ENCODE measurements at regions not wholly inside any gene's neighbourhood (a gene's known extent, or its start where the extent isn't known, plus 50 kb on each side); places are given as distances from the start of the nearest gene placed in this dataset.

DNA sequence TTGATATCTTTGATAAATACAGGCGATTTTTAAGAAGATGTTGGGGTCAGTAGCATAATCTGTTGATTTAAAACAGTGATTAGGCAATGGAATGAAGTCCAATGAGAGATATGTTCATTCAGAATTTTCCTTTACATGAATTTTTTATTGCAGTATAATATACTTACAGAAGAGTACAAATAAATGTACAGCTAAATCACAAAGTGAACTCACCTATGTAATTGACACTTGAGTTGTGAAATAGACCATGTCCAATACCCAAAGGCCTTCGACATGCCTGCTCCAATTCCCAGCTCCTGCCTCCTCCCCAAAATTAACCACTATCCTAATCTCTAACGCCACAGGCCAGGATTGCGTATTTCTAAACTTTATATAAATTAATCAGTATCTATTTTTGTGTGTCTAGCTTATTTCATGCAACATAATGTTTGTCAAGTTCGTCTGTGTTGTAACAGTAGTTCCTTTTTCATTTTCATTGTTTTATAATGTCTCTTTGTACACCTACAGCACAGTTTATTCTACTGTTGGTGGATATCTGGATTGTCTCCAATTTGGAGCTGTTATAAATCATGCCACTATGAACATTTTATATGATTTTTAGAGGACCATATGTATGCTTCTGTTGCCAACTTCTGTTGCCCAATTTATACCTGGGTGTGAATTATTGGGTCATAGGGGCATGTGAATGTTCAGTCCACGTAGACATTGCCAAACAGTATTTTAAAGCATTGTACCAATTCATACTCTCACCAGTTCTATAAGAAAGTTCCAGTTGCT, 208.3 kb downstream of the TLE1 start:
- Histone ChIP-seq H3K4me1 (ENCODE audit: control insufficient read depth, insufficient read depth, low read length) (peaks cover 3% of the 10 kb centered on the region), H3K4me3 (ENCODE audit: low read length) (no peak overlapping the region), H3K4me2 (ENCODE audit: low read length) (no peak overlapping the region), H3K9me3 (replicated peaks; ENCODE audit: low read length) (no peaks in the 10 kb centered on the region), H3K9ac (ENCODE audit: low read depth, low read length) (no peak overlapping the region), H3K27me3 (ENCODE audit: control insufficient read depth, insufficient read depth, low read length) (no peaks in the 10 kb centered on the region), H3K36me3 (ENCODE audit: insufficient read depth, low read length) (no peaks in the 10 kb centered on the region)

DNA sequence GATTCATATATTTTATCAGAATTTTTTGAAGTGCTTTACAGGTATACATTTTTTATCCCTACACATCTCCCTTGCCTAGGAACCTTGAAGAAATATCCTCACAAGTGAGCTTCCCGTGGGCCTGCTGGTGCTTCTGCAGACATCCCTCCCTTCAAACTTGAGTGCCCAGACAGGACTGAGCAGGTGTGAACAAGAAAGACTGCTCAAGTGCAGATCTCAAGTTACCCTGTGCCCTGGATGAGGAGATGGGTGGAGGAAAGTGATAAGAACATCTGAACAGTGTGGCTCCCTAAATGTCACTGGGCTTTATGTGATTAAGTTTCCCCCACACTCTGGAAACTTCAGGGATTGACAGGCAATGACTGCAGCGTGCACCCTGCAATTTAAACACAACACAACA, 209.8 kb downstream of the TLE1 start:
- no peaks in the 10 kb centered on the region for H3K9me3 ChIP-seq (replicated peaks; ENCODE audit: low read length)
- no peak overlapping the region for H3K4me3 ChIP-seq (ENCODE audit: low read length)
- peaks cover 3% of the 10 kb centered on the region for H3K4me1 ChIP-seq (ENCODE audit: control insufficient read depth, insufficient read depth, low read length)
- H3K9ac ChIP-seq (ENCODE audit: low read depth, low read length) = no peak overlapping the region
- H3K36me3 ChIP-seq (ENCODE audit: insufficient read depth, low read length) = no peaks in the 10 kb centered on the region
- H3K4me2 ChIP-seq (ENCODE audit: low read length) = no peak overlapping the region
- no peaks in the 10 kb centered on the region for H3K27me3 ChIP-seq (ENCODE audit: control insufficient read depth, insufficient read depth, low read length)

DNA sequence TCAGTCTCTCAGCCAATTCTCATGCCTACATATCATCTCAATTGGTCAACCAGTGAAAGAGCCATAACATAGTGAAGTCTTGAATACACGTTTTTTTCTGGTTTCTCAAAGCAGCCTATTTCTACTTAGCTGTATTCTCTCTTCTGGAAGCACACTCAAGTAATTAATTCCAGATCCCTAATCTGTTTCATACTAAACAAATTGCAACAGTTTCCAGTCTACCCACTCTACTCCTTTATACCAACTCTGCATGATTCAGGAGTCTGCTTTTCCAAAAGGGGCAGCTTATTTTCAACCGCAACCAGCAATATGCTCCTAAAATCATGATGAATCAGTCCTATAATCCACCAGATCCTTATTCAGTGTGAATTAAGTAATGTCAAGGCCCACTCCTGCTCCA, 211.7 kb downstream of the TLE1 start:
- H3K4me2 ChIP-seq (ENCODE audit: low read length) = no peak overlapping the region
- H3K36me3 ChIP-seq (ENCODE audit: insufficient read depth, low read length) = no peaks in the 10 kb centered on the region
- no peak overlapping the region for H3K4me3 ChIP-seq (ENCODE audit: low read length)
- H3K9me3 ChIP-seq (replicated peaks; ENCODE audit: low read length) = no peaks in the 10 kb centered on the region
- H3K9ac ChIP-seq (ENCODE audit: low read depth, low read length) = no peak overlapping the region
- H3K4me1 ChIP-seq (ENCODE audit: control insufficient read depth, insufficient read depth, low read length) = peaks cover 3% of the 10 kb centered on the region
- no peaks in the 10 kb centered on the region for H3K27me3 ChIP-seq (ENCODE audit: control insufficient read depth, insufficient read depth, low read length)

DNA sequence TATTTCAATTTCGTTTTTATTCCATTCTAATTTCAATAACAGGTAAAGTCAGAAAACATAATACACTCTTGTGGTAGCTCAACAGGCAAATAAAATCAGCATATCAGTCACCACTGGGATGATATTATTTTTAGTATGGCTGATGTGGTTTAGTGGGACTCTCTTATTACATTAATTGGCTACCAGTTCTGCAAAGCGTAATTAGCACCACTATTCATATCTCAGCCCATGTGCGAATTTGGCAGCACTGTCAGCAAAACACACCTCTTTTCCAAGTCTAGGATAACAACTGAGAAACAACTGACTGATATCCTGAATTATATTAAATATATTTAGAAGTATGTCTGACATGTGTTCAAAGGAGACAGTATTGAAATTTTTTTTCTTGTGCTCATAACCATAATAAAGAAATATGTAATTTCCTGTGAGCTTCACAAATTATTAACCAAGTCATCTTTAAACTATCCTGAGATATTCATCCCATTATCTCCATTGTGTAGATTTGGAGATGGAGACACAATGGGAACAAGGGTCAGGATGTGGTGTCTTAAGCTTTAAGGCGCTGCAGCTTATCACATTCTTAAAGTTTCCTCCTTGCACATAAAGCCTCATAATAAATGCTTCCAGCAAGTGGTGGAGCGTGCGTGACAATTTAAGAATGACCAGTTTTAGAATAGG, 212.4 kb downstream of the TLE1 start:
- Histone ChIP-seq H3K27me3 (ENCODE audit: control insufficient read depth, insufficient read depth, low read length) (no peaks in the 10 kb centered on the region), H3K4me1 (ENCODE audit: control insufficient read depth, insufficient read depth, low read length) (peaks cover 3% of the 10 kb centered on the region), H3K4me3 (ENCODE audit: low read length) (no peak overlapping the region), H3K4me2 (ENCODE audit: low read length) (no peak overlapping the region), H3K9me3 (replicated peaks; ENCODE audit: low read length) (no peaks in the 10 kb centered on the region), H3K36me3 (ENCODE audit: insufficient read depth, low read length) (no peaks in the 10 kb centered on the region), H3K9ac (ENCODE audit: low read depth, low read length) (no peak overlapping the region)

DNA sequence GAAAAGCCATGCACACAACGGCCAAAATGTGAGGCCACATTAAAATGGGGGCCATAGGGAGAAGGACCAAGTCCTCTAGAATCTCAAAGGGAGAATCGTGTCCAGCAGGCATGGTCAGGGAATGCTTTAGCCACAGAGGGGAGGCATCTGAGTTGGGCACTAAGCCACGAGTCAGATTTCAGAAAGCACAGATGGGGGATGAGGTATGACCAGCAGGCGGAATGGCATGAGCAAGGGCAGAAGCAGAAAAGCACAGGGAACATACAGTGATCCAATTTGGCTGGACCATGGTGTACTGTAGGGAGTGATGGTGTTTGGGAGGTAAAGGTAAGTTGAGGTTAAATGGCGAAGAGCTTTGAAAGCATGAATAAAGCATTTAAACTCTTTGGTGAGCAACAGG, 214.6 kb downstream of the TLE1 start:
- Histone ChIP-seq H3K9ac (ENCODE audit: low read depth, low read length) (no peak overlapping the region), H3K4me2 (ENCODE audit: low read length) (no peak overlapping the region), H3K9me3 (replicated peaks; ENCODE audit: low read length) (no peaks in the 10 kb centered on the region), H3K4me3 (ENCODE audit: low read length) (no peak overlapping the region), H3K27me3 (ENCODE audit: control insufficient read depth, insufficient read depth, low read length) (no peaks in the 10 kb centered on the region), H3K36me3 (ENCODE audit: insufficient read depth, low read length) (no peaks in the 10 kb centered on the region), H3K4me1 (ENCODE audit: control insufficient read depth, insufficient read depth, low read length) (peaks cover 3% of the 10 kb centered on the region)

DNA sequence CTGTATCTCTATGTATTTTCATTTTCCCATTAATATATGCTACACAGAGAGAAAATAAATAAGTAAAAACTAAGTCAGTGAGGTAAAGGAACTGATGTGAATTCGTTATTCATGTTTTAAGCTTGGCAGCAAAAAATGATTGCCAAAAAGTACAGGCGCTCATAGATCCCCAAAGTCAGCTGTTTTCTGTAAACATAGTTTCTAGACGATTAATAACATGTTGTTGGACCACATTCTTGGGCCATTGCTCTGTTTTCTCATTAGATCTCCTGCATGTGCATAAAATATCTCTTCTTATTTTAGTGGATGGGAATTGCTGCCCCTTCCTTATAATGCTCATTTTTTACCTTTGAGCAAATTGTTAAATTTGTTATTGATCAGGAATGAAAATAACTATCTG, 215.2 kb downstream of the TLE1 start:
- H3K4me3 ChIP-seq (ENCODE audit: low read length) = no peak overlapping the region
- peaks cover 3% of the 10 kb centered on the region for H3K4me1 ChIP-seq (ENCODE audit: control insufficient read depth, insufficient read depth, low read length)
- H3K36me3 ChIP-seq (ENCODE audit: insufficient read depth, low read length) = no peaks in the 10 kb centered on the region
- no peak overlapping the region for H3K4me2 ChIP-seq (ENCODE audit: low read length)
- no peaks in the 10 kb centered on the region for H3K9me3 ChIP-seq (replicated peaks; ENCODE audit: low read length)
- H3K27me3 ChIP-seq (ENCODE audit: control insufficient read depth, insufficient read depth, low read length) = no peaks in the 10 kb centered on the region
- no peak overlapping the region for H3K9ac ChIP-seq (ENCODE audit: low read depth, low read length)

DNA sequence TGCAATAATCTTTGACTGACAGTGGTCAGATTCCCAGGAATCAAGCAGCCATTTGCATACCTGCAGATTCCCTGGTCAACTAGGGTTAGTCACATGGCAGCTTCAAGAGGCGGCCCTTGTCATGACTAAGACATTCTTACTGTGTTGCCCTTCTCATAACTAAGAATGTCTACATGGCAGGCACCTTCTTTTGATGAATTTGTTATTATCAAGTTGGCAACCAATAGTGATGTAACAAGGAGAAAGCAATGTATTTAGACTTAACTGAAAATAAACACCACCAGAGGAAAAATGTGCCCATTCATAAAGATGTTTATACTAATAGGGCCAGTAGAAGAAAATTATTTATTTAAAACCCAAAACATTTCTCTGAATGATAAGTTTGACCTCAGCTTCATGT, 215.6 kb downstream of the TLE1 start:
- H3K9me3 ChIP-seq (replicated peaks; ENCODE audit: low read length) = no peaks in the 10 kb centered on the region
- no peak overlapping the region for H3K9ac ChIP-seq (ENCODE audit: low read depth, low read length)
- H3K4me2 ChIP-seq (ENCODE audit: low read length) = no peak overlapping the region
- no peaks in the 10 kb centered on the region for H3K27me3 ChIP-seq (ENCODE audit: control insufficient read depth, insufficient read depth, low read length)
- no peak overlapping the region for H3K4me3 ChIP-seq (ENCODE audit: low read length)
- H3K4me1 ChIP-seq (ENCODE audit: control insufficient read depth, insufficient read depth, low read length) = peaks cover 3% of the 10 kb centered on the region
- no peaks in the 10 kb centered on the region for H3K36me3 ChIP-seq (ENCODE audit: insufficient read depth, low read length)

DNA sequence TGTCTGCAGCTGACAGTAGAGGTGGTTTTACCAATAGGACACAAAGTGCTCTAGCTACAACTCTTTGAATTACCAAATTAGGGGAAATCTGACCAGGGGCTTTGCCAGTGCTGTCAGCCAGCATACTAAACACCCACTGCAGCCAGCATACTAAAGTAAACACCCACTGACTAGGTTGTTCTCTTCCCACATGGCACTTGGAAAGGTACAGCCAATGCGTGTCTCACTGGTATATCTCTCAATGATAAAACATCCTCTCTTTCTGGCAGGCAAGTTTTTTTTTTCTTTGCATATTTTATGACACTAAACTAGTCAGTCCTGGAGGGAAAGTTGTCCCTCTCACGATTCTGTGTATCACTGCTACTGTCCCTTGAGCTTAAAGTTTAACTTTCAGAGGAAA, 216.1 kb downstream of the TLE1 start:
- H3K27me3 ChIP-seq (ENCODE audit: control insufficient read depth, insufficient read depth, low read length) = no peaks in the 10 kb centered on the region
- H3K9me3 ChIP-seq (replicated peaks; ENCODE audit: low read length) = no peaks in the 10 kb centered on the region
- no peak overlapping the region for H3K9ac ChIP-seq (ENCODE audit: low read depth, low read length)
- peaks cover 3% of the 10 kb centered on the region for H3K4me1 ChIP-seq (ENCODE audit: control insufficient read depth, insufficient read depth, low read length)
- H3K4me2 ChIP-seq (ENCODE audit: low read length) = no peak overlapping the region
- no peak overlapping the region for H3K4me3 ChIP-seq (ENCODE audit: low read length)
- no peaks in the 10 kb centered on the region for H3K36me3 ChIP-seq (ENCODE audit: insufficient read depth, low read length)

DNA sequence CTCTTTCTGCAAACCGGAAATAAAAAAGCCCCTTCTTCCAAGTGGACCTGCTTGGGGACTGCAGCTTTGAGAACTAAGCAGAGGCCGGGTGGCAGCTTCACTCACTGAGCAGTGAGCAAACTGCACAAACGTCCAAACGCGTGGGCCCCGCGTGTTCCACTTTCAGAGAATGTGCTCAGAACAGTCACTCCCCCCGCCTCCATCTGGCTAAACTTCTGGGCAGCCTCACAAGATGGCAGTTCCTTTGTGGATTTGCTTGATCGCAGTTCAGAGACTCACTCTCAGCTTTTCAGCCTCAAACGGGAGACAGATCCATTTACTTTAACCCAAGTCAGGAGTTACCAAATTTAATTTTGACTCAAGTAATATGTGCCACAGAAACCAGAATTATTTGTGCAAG, 216.6 kb downstream of the TLE1 start:
- Histone ChIP-seq H3K4me3 (ENCODE audit: low read length) (no peak overlapping the region), H3K36me3 (ENCODE audit: insufficient read depth, low read length) (no peaks in the 10 kb centered on the region), H3K9me3 (replicated peaks; ENCODE audit: low read length) (no peaks in the 10 kb centered on the region), H3K4me1 (ENCODE audit: control insufficient read depth, insufficient read depth, low read length) (peaks cover 3% of the 10 kb centered on the region), H3K9ac (ENCODE audit: low read depth, low read length) (no peak overlapping the region), H3K27me3 (ENCODE audit: control insufficient read depth, insufficient read depth, low read length) (no peaks in the 10 kb centered on the region), H3K4me2 (ENCODE audit: low read length) (no peak overlapping the region)

DNA sequence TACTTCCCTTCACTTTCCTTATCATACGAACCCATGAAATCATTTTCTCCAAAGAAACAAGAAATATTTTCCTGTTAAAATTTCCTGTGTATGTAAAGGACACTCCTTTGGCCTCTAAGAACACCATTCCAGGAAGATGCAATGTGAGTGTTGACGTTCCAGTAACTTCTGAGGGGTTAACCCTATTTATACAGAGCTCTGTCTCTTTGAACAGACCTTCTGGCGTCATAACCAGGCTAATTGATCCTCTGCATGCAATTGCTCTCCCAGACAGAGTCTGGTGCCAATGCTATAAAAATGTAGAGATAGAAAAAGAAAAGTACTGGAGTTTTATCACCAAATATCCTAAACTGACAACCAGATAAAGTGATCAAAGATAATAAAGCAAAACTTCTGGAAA, 218.5 kb downstream of the TLE1 start:
- Histone ChIP-seq H3K27me3 (ENCODE audit: control insufficient read depth, insufficient read depth, low read length) (no peaks in the 10 kb centered on the region), H3K9ac (ENCODE audit: low read depth, low read length) (no peak overlapping the region), H3K36me3 (ENCODE audit: insufficient read depth, low read length) (no peaks in the 10 kb centered on the region), H3K9me3 (replicated peaks; ENCODE audit: low read length) (no peaks in the 10 kb centered on the region), H3K4me3 (ENCODE audit: low read length) (no peak overlapping the region), H3K4me2 (ENCODE audit: low read length) (no peak overlapping the region), H3K4me1 (ENCODE audit: control insufficient read depth, insufficient read depth, low read length) (no peaks in the 10 kb centered on the region)

DNA sequence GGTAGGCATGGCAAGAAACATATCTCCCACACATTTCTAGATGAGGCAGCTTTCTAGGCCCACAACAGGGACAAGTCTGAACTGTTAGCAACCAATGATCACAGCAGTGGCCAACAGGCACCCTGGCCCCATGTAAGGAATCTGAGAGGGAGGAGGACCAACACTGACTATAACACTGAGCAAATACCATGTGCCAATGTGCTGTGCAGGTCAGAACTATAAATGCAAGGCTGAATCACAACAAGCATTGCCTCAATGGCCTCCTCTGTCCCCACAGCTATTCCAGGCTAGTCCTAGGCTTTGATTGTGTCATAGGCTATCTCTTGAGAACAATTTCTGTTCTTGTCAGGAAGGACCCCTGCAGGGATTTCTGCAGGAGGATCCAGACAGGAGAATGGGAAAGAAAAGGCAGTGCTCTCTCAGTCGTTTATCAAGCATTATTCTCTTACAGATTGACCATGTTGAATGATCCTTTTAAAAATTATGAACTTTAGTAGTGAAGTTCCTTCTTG, 221.2 kb downstream of the TLE1 start:
- H3K27me3 ChIP-seq (ENCODE audit: control insufficient read depth, insufficient read depth, low read length) = no peaks in the 10 kb centered on the region
- no peaks in the 10 kb centered on the region for H3K36me3 ChIP-seq (ENCODE audit: insufficient read depth, low read length)
- H3K4me2 ChIP-seq (ENCODE audit: low read length) = no peak overlapping the region
- H3K4me1 ChIP-seq (ENCODE audit: control insufficient read depth, insufficient read depth, low read length) = peaks cover 4% of the 10 kb centered on the region
- H3K4me3 ChIP-seq (ENCODE audit: low read length) = no peak overlapping the region
- no peaks in the 10 kb centered on the region for H3K9me3 ChIP-seq (replicated peaks; ENCODE audit: low read length)
- H3K9ac ChIP-seq (ENCODE audit: low read depth, low read length) = no peak overlapping the region

DNA sequence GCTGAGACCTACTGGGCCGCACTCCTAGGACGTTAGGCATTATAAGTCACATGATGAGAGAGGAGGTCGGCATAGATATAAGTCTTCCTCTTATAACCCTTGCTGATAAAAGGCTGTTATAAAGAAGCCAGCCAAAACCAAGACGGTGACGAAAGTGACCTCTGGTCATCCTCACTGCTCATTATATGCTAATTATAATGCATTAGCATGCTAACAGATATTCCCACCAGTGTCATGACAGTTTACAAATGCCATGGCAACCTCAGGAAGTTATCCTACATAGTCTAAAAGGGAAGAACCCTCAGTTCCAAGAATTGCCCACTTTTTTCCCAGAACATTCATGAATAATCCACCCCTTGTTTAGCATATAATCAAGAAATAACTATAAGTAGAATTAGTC, 222.4 kb downstream of the TLE1 start:
- Histone ChIP-seq H3K4me3 (ENCODE audit: low read length) (no peak overlapping the region), H3K4me2 (ENCODE audit: low read length) (no peak overlapping the region), H3K4me1 (ENCODE audit: control insufficient read depth, insufficient read depth, low read length) (peaks cover 4% of the 10 kb centered on the region), H3K9ac (ENCODE audit: low read depth, low read length) (no peak overlapping the region), H3K27me3 (ENCODE audit: control insufficient read depth, insufficient read depth, low read length) (no peaks in the 10 kb centered on the region), H3K36me3 (ENCODE audit: insufficient read depth, low read length) (no peaks in the 10 kb centered on the region), H3K9me3 (replicated peaks; ENCODE audit: low read length) (no peaks in the 10 kb centered on the region)
